ENCODE measurements at regions not wholly inside any gene's neighbourhood (a gene's known extent, or its start where the extent isn't known, plus 50 kb on each side); places are given as distances from the start of the nearest gene placed in this dataset.

GRCh38 chr22:22397292-22397870 lies 111.2 kb downstream of the ZNF280B start:
- BruUV-seq (replicated peaks) = no TSS peak
- peaks cover 35% of the 10 kb centered on the region for H3K4me1 ChIP-seq (ENCODE audit: insufficient read depth, low read length)
- no peaks in the 10 kb centered on the region for H3K36me3 ChIP-seq (replicated peaks in 1 of 2; ENCODE audit: control insufficient read depth in 1 of 2, insufficient read depth in 2 of 2, low read length in 2 of 2)
- H3K9me3 ChIP-seq (ENCODE audit: low read length) = peaks cover 10% of the 10 kb centered on the region
- H3K27ac ChIP-seq (ENCODE audit: extremely low read length, insufficient read depth, low read length) = no peak overlapping the region
- peak overlapping the region; percentile 30; the same call in 1 of the 2 replicates for H3K4me2 ChIP-seq (ENCODE audit: low read depth, low read length)
- no peak overlapping the region for H3K9ac ChIP-seq (ENCODE audit: insufficient read depth, low read depth, low read length)
- no peaks in the 10 kb centered on the region for H3K79me2 ChIP-seq (ENCODE audit: insufficient read depth, low read length)
- ATAC-seq (peak; percentile 97), FAIRE-seq (peak; percentile 93), DNase-seq (ENCODE audit: low spot score) (peak; percentile 73)
- no peak overlapping the region for H2AFZ ChIP-seq (ENCODE audit: low read length)
- ChIA-PET POLR2A (interaction anchor here (1.3 kb wide), 1 partner anchor 10 kb away, joined by 6 read pairs; no protein-coding TSS in a partner anchor), CTCF (ENCODE audit: low intra/inter-chr PET ratio, low total read pairs) (interaction anchor here (1.1 kb wide), 1 partner anchor 17 kb away, joined by 3 read pairs; no protein-coding TSS in a partner anchor)
- no peaks in the 10 kb centered on the region for H4K20me1 ChIP-seq (ENCODE audit: insufficient read depth, low read length)
- H3K4me3 ChIP-seq (replicated peaks in 1 of 3; ENCODE audit: insufficient read depth in 1 of 3, low read depth in 2 of 3, low read length in 3 of 3) = no peak overlapping the region
- WGBS (ENCODE audit: low lambda C conversion rate) = 0% methylated on average over 5 of the region's 6 CpGs
- in situ Hi-C loops (cut with HindIII; ENCODE audit: extremely low pct_ligation_motif_present, low pct_unique_long_range_greater_than_20kb) (no loop called here), intact Hi-C loops (cut with micrococcal nuclease; ENCODE audit: unreplicated experiment) (loop anchor here (1.0 kb wide), 1 partner anchor 17 kb away; no protein-coding TSS in a partner anchor)
- peaks cover 0 to 14% of the 10 kb centered on the region in 2 experiments; a peak in 3 of 5 replicates for H3K27me3 ChIP-seq (ENCODE audit: control insufficient read depth in 1 of 2, insufficient read depth in 2 of 2, low read length in 2 of 2)
- TF ChIP-seq GMEB2 (CRISPR knock-in tag; IDR thresholded peaks at IDR 0.05; ENCODE audit: low read depth) = no peak
- no peak for TF ChIP-seq SOX6 (IDR thresholded peaks at IDR 0.05)
- peak; percentile 62 for TF ChIP-seq SOX6 (CRISPR knock-in tag; IDR thresholded peaks at IDR 0.05)
- 0 out of 2 replicates have a peak, but pooled peaks have one; percentile 5 for TF ChIP-seq ZNF687 (CRISPR knock-in tag; IDR thresholded peaks at IDR 0.05)
- no peak for TF ChIP-seq CHD4 (IDR thresholded peaks at IDR 0.05; ENCODE audit: borderline replicate concordance, low read length)
- no peak for TF ChIP-seq GPBP1L1 (CRISPR knock-in tag; IDR thresholded peaks at IDR 0.05)
- TF ChIP-seq PHF5A (CRISPR knock-in tag; IDR thresholded peaks at IDR 0.05; ENCODE audit: low read depth, unreplicated experiment) = no peak
- no peak for TF ChIP-seq ASH2L (IDR thresholded peaks at IDR 0.05; ENCODE audit: insufficient read length, low read depth, low read length)
- no peak for TF ChIP-seq IRF1 (CRISPR knock-in tag; IDR thresholded peaks at IDR 0.05; ENCODE audit: low read depth)
- TF ChIP-seq HMGXB3 (CRISPR knock-in tag; IDR thresholded peaks at IDR 0.05; ENCODE audit: borderline replicate concordance) = no peak

Measured in HepG2 (cell line).